ENCODE measurements at regions not wholly inside any gene's neighbourhood (a gene's known extent, or its start where the extent isn't known, plus 50 kb on each side); places are given as distances from the start of the nearest gene placed in this dataset.

DNA sequence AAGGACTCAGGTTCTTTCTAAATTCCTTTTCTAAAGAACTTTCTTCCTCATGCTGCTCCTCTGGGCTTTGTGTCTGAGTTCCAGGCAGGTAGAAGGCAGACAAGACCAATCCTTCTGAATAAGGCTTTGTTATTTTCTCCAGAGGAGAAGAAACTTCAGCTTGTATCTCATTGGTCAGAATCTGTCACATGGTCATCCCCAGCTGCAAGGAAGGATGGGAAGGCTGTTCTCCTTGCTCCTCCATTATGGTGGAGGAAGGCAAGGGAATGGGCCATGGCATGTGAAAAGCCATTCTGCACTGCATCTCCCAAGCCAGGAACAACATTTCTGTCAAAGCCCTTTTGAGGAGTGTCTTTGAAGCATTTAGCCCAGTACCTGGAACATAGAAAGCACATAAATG, 50.6 kb upstream of the NTPCR start:
- Histone ChIP-seq H3K27me3 (ENCODE audit: control insufficient read depth in 1 of 2, insufficient read depth in 2 of 2, low read length in 2 of 2) (peaks cover 0 to 7% of the 10 kb centered on the region in 2 experiments; a peak in 2 of 5 replicates), H3K4me1 (ENCODE audit: insufficient read depth, low read length) (no peaks in the 10 kb centered on the region), H3K27ac (ENCODE audit: extremely low read length, insufficient read depth, low read length) (no peak overlapping the region), H3K79me2 (ENCODE audit: insufficient read depth, low read length) (no peaks in the 10 kb centered on the region), H3K4me2 (ENCODE audit: low read depth, low read length) (no peak overlapping the region), H2AFZ (ENCODE audit: low read length) (no peak overlapping the region), H3K36me3 (replicated peaks in 1 of 2; ENCODE audit: control insufficient read depth in 1 of 2, insufficient read depth in 2 of 2, low read length in 2 of 2) (no peaks in the 10 kb centered on the region), H3K4me3 (replicated peaks in 1 of 3; ENCODE audit: insufficient read depth in 1 of 3, low read depth in 2 of 3, low read length in 3 of 3) (no peak overlapping the region), H3K9ac (ENCODE audit: insufficient read depth, low read depth, low read length) (no peak overlapping the region), H4K20me1 (ENCODE audit: insufficient read depth, low read length) (no peaks in the 10 kb centered on the region), H3K9me3 (ENCODE audit: low read length) (no peaks in the 10 kb centered on the region)
- ChIA-PET POLR2A (no interaction called here), CTCF (ENCODE audit: low intra/inter-chr PET ratio, low total read pairs) (no interaction called here)
- TF ChIP-seq XRCC5 (optimal IDR thresholded peaks at IDR 0.05; ENCODE audit: low read length) = no peak
- no peak for TF ChIP-seq ZNF224 (CRISPR knock-in tag; IDR thresholded peaks at IDR 0.05)
- TF ChIP-seq AFF4 (CRISPR knock-in tag; IDR thresholded peaks at IDR 0.05) = no peak
- no peak for TF ChIP-seq KDM3A (CRISPR knock-in tag; IDR thresholded peaks at IDR 0.05; ENCODE audit: low read depth)
- TF ChIP-seq POLR2A (IDR thresholded peaks at IDR 0.05; ENCODE audit: insufficient read depth in 1 of 2, low read depth in 2 of 2, low read length in 2 of 2) = no peak
- TF ChIP-seq PAF1 (CRISPR knock-in tag; IDR thresholded peaks at IDR 0.05) = no peak
- no peak for TF ChIP-seq ZNF775 (CRISPR knock-in tag; IDR thresholded peaks at IDR 0.05; ENCODE audit: borderline replicate concordance)
- intact Hi-C loops (cut with micrococcal nuclease; ENCODE audit: unreplicated experiment) = no loop called here
- no TSS peak for BruUV-seq (replicated peaks)
- FAIRE-seq (no peak), DNase-seq (ENCODE audit: low spot score) (no peak), ATAC-seq (no peak)
- in situ Hi-C loops (cut with HindIII; ENCODE audit: extremely low pct_ligation_motif_present, low pct_unique_long_range_greater_than_20kb) = no loop called here
